ENCODE measurements at regions not wholly inside any gene's neighbourhood (a gene's known extent, or its start where the extent isn't known, plus 50 kb on each side); places are given as distances from the start of the nearest gene placed in this dataset.

DNA sequence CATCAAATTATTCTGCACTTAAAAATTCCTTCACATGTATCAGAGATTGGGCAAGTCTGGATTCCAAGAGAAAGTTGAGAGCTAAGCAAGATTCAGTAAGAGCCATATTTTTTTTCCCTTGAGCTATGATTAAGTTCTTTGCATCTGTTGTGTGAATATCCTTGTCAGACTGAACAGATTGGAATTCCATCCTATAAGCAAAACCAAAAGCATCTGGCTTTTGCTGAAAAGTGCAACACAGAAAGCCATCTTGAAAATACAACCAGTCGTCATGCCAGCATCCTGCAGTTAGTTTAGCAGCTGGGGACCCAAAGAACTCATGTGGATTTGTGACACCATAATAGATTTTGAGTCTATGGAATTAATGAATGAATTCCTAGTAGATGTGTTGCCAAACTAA, 316.9 kb downstream of the MTRR start:
- ATAC-seq = no peak
- TF ChIP-seq ESRRG (CRISPR knock-in tag; IDR thresholded peaks at IDR 0.05) (no peak), RARB (CRISPR knock-in tag; IDR thresholded peaks at IDR 0.05) (no peak), ARNTL (CRISPR knock-in tag; IDR thresholded peaks at IDR 0.05; ENCODE audit: borderline replicate concordance, low read depth) (no peak)
- TF ChIP-seq, protein P1, sequence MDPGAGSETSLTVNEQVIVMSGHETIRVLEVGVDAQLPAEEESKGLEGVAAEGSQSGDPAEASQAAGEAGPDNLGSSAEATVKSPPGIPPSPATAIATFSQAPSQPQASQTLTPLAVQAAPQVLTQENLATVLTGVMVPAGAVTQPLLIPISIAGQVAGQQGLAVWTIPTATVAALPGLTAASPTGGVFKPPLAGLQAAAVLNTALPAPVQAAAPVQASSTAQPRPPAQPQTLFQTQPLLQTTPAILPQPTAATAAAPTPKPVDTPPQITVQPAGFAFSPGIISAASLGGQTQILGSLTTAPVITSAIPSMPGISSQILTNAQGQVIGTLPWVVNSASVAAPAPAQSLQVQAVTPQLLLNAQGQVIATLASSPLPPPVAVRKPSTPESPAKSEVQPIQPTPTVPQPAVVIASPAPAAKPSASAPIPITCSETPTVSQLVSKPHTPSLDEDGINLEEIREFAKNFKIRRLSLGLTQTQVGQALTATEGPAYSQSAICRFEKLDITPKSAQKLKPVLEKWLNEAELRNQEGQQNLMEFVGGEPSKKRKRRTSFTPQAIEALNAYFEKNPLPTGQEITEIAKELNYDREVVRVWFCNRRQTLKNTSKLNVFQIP (CRISPR knock-in tag; IDR thresholded peaks at IDR 0.05; ENCODE audit: borderline replicate concordance, low read depth) = no peak

DNA sequence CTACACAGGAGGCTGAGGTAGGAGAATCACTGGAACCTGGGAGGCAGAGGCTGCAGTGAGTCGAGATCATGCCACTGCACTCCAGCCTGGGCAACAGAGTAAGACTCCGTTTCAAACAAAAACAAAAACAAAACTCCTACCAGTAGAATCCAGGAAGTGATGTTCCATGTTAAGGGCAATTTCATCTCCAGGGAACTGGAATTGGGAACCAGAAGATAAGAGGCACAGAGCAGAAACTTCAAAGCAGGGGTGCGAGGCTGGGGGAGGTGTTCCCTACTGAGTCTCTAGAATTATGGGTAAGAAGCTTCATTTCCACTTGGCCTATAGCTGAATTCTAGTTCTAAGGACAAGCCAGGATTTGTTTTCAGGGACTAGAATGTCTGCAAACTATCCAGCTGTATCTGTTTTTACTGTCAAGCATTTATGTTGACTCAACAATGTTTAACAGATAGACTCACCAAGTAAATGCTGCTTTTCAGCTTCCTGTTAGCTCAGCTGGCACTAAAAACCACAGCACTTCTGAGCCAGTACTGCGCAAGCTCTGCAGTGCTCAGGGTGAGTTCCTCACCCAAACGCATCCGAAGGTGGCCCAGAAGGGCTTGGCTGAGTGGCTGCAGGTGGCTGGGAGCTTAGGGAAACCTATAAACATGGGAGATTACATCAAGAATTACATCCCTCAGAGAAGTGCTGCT, 320.1 kb downstream of the MTRR start:
- ATAC-seq = no peak
- TF ChIP-seq, protein P2, sequence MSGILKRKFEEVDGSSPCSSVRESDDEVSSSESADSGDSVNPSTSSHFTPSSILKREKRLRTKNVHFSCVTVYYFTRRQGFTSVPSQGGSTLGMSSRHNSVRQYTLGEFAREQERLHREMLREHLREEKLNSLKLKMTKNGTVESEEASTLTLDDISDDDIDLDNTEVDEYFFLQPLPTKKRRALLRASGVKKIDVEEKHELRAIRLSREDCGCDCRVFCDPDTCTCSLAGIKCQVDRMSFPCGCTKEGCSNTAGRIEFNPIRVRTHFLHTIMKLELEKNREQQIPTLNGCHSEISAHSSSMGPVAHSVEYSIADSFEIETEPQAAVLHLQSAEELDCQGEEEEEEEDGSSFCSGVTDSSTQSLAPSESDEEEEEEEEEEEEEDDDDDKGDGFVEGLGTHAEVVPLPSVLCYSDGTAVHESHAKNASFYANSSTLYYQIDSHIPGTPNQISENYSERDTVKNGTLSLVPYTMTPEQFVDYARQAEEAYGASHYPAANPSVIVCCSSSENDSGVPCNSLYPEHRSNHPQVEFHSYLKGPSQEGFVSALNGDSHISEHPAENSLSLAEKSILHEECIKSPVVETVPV (CRISPR knock-in tag; IDR thresholded peaks at IDR 0.05) = no peak
- no peak for TF ChIP-seq BACH2 (CRISPR knock-in tag; IDR thresholded peaks at IDR 0.05; ENCODE audit: borderline replicate concordance)
- no peak for TF ChIP-seq ZC3H10 (CRISPR knock-in tag; IDR thresholded peaks at IDR 0.05)
- TF ChIP-seq, protein P1 (CRISPR knock-in tag; IDR thresholded peaks at IDR 0.05; ENCODE audit: borderline replicate concordance, low read depth) = no peak
- TF ChIP-seq, protein P3, sequence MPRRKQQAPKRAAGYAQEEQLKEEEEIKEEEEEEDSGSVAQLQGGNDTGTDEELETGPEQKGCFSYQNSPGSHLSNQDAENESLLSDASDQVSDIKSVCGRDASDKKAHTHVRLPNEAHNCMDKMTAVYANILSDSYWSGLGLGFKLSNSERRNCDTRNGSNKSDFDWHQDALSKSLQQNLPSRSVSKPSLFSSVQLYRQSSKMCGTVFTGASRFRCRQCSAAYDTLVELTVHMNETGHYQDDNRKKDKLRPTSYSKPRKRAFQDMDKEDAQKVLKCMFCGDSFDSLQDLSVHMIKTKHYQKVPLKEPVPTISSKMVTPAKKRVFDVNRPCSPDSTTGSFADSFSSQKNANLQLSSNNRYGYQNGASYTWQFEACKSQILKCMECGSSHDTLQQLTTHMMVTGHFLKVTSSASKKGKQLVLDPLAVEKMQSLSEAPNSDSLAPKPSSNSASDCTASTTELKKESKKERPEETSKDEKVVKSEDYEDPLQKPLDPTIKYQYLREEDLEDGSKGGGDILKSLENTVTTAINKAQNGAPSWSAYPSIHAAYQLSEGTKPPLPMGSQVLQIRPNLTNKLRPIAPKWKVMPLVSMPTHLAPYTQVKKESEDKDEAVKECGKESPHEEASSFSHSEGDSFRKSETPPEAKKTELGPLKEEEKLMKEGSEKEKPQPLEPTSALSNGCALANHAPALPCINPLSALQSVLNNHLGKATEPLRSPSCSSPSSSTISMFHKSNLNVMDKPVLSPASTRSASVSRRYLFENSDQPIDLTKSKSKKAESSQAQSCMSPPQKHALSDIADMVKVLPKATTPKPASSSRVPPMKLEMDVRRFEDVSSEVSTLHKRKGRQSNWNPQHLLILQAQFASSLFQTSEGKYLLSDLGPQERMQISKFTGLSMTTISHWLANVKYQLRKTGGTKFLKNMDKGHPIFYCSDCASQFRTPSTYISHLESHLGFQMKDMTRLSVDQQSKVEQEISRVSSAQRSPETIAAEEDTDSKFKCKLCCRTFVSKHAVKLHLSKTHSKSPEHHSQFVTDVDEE (CRISPR knock-in tag; IDR thresholded peaks at IDR 0.05) = no peak
- TF ChIP-seq, protein P4, sequence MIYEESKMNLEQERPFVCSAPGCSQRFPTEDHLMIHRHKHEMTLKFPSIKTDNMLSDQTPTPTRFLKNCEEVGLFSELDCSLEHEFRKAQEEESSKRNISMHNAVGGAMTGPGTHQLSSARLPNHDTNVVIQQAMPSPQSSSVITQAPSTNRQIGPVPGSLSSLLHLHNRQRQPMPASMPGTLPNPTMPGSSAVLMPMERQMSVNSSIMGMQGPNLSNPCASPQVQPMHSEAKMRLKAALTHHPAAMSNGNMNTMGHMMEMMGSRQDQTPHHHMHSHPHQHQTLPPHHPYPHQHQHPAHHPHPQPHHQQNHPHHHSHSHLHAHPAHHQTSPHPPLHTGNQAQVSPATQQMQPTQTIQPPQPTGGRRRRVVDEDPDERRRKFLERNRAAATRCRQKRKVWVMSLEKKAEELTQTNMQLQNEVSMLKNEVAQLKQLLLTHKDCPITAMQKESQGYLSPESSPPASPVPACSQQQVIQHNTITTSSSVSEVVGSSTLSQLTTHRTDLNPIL (CRISPR knock-in tag; IDR thresholded peaks at IDR 0.05; ENCODE audit: low read depth) = no peak
- TF ChIP-seq ZNF8 (CRISPR knock-in tag; IDR thresholded peaks at IDR 0.05) = no peak
- TF ChIP-seq RARB (CRISPR knock-in tag; IDR thresholded peaks at IDR 0.05) = no peak
- TF ChIP-seq OSR1 (CRISPR knock-in tag; IDR thresholded peaks at IDR 0.05) = no peak
- TF ChIP-seq PPARA (CRISPR knock-in tag; IDR thresholded peaks at IDR 0.05; ENCODE audit: borderline replicate concordance) = no peak

DNA sequence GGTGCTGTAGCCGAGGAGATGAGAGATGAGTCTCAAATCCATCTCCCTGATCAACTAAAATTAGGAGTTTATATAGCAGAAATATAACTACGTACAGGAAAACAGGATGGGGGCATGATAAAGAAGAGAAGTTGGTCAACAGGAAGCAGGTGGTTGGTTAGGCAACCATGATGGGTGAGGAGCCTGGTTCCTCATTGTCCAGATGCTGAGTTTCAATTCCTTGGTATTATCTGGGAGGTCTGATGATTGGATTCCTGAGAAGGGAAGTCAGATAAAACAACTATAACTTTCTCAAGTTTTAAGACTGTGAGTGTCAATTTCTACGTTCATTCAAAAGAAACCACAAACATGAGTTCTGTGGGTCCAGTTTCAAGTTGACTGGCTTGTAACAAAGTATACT, 323.9 kb downstream of the MTRR start:
- ATAC-seq = no peak
- TF ChIP-seq BACH2 (CRISPR knock-in tag; IDR thresholded peaks at IDR 0.05; ENCODE audit: borderline replicate concordance) = no peak

DNA sequence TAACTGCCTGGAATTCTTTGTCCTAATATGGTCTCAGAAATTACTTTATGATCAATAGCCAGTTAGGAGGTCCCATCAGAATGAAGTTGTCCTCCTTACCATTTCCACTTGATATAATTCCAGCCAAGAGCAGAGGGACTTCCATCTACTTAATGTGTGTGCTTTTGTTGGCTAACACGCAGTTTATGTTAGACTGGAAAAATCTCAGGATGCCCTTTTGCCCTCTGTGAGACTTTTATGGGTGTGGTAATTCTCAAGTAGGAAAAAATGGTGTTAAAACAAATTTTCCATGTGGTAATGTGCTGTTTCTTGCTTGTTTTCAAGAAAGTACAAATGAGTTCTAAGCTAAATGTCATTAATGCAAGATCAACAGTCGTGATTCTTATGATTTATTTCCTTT, 327.1 kb downstream of the MTRR start:
- TF ChIP-seq GLIS3 (CRISPR knock-in tag; IDR thresholded peaks at IDR 0.05) (no peak), ZFP3 (CRISPR knock-in tag; IDR thresholded peaks at IDR 0.05) (no peak), BACH2 (CRISPR knock-in tag; IDR thresholded peaks at IDR 0.05; ENCODE audit: borderline replicate concordance) (no peak), ZFP30 (CRISPR knock-in tag; IDR thresholded peaks at IDR 0.05) (no peak), ZNF70 (CRISPR knock-in tag; IDR thresholded peaks at IDR 0.05) (no peak), ARNTL (CRISPR knock-in tag; IDR thresholded peaks at IDR 0.05; ENCODE audit: borderline replicate concordance, low read depth) (no peak), TCF4 (CRISPR knock-in tag; IDR thresholded peaks at IDR 0.05; ENCODE audit: borderline replicate concordance) (no peak), ZC3H10 (CRISPR knock-in tag; IDR thresholded peaks at IDR 0.05) (no peak), ZNF8 (CRISPR knock-in tag; IDR thresholded peaks at IDR 0.05) (no peak), ZNF565 (CRISPR knock-in tag; conservative IDR thresholded peaks at IDR 0.05; ENCODE audit: low read depth) (no peak), PPARA (CRISPR knock-in tag; IDR thresholded peaks at IDR 0.05; ENCODE audit: borderline replicate concordance) (no peak)
- TF ChIP-seq, protein P5, sequence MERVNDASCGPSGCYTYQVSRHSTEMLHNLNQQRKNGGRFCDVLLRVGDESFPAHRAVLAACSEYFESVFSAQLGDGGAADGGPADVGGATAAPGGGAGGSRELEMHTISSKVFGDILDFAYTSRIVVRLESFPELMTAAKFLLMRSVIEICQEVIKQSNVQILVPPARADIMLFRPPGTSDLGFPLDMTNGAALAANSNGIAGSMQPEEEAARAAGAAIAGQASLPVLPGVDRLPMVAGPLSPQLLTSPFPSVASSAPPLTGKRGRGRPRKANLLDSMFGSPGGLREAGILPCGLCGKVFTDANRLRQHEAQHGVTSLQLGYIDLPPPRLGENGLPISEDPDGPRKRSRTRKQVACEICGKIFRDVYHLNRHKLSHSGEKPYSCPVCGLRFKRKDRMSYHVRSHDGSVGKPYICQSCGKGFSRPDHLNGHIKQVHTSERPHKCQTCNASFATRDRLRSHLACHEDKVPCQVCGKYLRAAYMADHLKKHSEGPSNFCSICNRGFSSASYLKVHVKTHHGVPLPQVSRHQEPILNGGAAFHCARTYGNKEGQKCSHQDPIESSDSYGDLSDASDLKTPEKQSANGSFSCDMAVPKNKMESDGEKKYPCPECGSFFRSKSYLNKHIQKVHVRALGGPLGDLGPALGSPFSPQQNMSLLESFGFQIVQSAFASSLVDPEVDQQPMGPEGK (CRISPR knock-in tag; IDR thresholded peaks at IDR 0.05; ENCODE audit: borderline replicate concordance) = no peak
- TF ChIP-seq, protein P1 (CRISPR knock-in tag; IDR thresholded peaks at IDR 0.05; ENCODE audit: borderline replicate concordance, low read depth) = no peak
- ATAC-seq = no peak

All from SK-N-SH treated with all-trans-retinoic acid at 6 μM for 48 hours (cell line).